CD4-positive, alpha-beta T cell (primary cell): ENCODE measurements at regions not wholly inside any gene's neighbourhood (a gene's known extent, or its start where the extent isn't known, plus 50 kb on each side); places are given as distances from the start of the nearest gene placed in this dataset.

Source experiments
- ATAC-seq: fragments of 200-7000 bp; cut with Tn5 transposase; one replicate; pipeline ENCODE4 v1.10.0; 2022; ENCODE audit warnings: mild to moderate bottlenecking; ENCODE audit not compliant: poor library complexity
- CTCF ChIA-PET: fragments of 350-600 bp; sonication (Branson Sonifier 250); formaldehyde crosslinking; loops from one replicate; lab custom pipeline; 2021; ENCODE audit warnings: antibody characterized with exemption, inconsistent platforms; lab: Charles Lee
- POLR2A ChIA-PET: fragments of 350-600 bp; sonication (Branson Sonifier 250); formaldehyde crosslinking; loops from one replicate; lab custom pipeline; 2021; ENCODE audit warnings: antibody characterized with exemption, inconsistent platforms; lab: Charles Lee
- DNase-seq, 14 experiments: peaks; one replicate each; pipeline ENCODE4 v3.0.0-alpha.2; 2013 to 2020; ENCODE audit warnings: mixed read lengths in 2 of 14
- H3K27ac ChIP-seq, 2 donors: one replicate each; pipeline versions ENCODE4 v1.5.1 to v1.7.0; 2013; ENCODE audit warnings: low read length in 2 of 2, low read depth in 1 of 2, mild to moderate bottlenecking in 1 of 2
- H3K27me3 ChIP-seq, 2 experiments: 1 replicate in 1 of 2; 2 replicates in 1 of 2; pipeline versions ENCODE4 v1.6.1 to v1.7.0; 2013; ENCODE audit warnings: low read length in 2 of 2, control low read depth in 1 of 2, mild to moderate bottlenecking in 1 of 2, moderate library complexity in 1 of 2; ENCODE audit not compliant: insufficient read depth in 2 of 2, control insufficient read depth in 1 of 2
- H3K36me3 ChIP-seq: one replicate; pipeline ENCODE4 v1.6.1; 2013; ENCODE audit warnings: low read length, control low read depth; ENCODE audit not compliant: insufficient read depth
- H3K4me1 ChIP-seq: one replicate; pipeline ENCODE4 v1.6.1; 2013; ENCODE audit warnings: low read length, control low read depth; ENCODE audit not compliant: insufficient read depth
- H3K4me3 ChIP-seq: one replicate; pipeline ENCODE4 v1.5.1; 2013; ENCODE audit warnings: mild to moderate bottlenecking, low read length, moderate library complexity
- H3K9me3 ChIP-seq, 2 experiments: 1 replicate in 1 of 2; 2 replicates in 1 of 2; pipeline versions ENCODE4 v1.6.1 to v1.7.0; 2013; ENCODE audit warnings: low read length in 2 of 2, mild to moderate bottlenecking in 2 of 2, control low read depth in 1 of 2, moderate library complexity in 1 of 2; ENCODE audit not compliant: control insufficient read depth in 1 of 2, insufficient read depth in 1 of 2
- H3K27ac Mint-ChIP-seq: one replicate; pipeline ENCODE4 v1.8.0; 2020; ENCODE audit warnings: mixed read lengths
- H3K27me3 Mint-ChIP-seq: one replicate; pipeline ENCODE4 v1.8.0; 2021; ENCODE audit warnings: mixed read lengths
- H3K36me3 Mint-ChIP-seq: one replicate; pipeline ENCODE4 v1.8.0; 2021; ENCODE audit warnings: low read depth, mixed read lengths
- H3K4me1 Mint-ChIP-seq: one replicate; pipeline ENCODE4 v1.8.0; 2021; ENCODE audit warnings: low read depth, mixed read lengths
- H3K4me3 Mint-ChIP-seq: one replicate; pipeline ENCODE4 v1.8.0; 2020; ENCODE audit warnings: mild to moderate bottlenecking, mixed read lengths
- H3K9me3 Mint-ChIP-seq: one replicate; pipeline ENCODE4 v1.8.0; 2020; ENCODE audit warnings: mixed read lengths
- intact Hi-C, 2 experiments: fragments of 100-400 bp; cut with DNase I in 1 of 2; cut with micrococcal nuclease in 1 of 2; formaldehyde crosslinking; loops; one replicate each; pipeline versions ENCODE4 v1.15.1 to v1.9.0; 2023 to 2025; cut with DNase I, micrococcal nuclease
- TF ChIP-seq, protein P1 (sequence below): fragments of 200-600 bp; IDR thresholded peaks from one replicate; pipeline ENCODE4 v1.8.0; 2022; ENCODE audit warnings: antibody characterized with exemption, mild to moderate bottlenecking

DNA sequence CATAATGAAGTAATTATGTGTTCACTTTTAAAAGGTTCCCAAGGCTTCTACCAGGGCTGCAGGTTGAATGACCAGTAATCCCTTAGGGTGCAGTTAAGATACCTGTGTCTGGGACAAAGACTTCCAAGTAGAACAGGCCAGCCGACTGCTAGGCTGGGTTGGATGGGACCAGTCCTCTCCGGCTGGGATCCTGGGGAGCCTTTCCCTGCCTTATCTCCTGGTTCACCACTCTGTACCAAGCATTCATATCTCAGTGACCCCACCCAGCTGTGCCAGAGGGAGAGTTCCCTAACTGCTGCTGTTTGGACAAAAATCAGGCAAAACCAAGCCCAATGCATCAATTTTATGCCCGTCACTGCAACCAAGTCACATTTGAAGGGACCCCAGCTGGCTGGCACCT lies 116.2 kb upstream of the ATP1A1 start:
- TF ChIP-seq, protein P1, sequence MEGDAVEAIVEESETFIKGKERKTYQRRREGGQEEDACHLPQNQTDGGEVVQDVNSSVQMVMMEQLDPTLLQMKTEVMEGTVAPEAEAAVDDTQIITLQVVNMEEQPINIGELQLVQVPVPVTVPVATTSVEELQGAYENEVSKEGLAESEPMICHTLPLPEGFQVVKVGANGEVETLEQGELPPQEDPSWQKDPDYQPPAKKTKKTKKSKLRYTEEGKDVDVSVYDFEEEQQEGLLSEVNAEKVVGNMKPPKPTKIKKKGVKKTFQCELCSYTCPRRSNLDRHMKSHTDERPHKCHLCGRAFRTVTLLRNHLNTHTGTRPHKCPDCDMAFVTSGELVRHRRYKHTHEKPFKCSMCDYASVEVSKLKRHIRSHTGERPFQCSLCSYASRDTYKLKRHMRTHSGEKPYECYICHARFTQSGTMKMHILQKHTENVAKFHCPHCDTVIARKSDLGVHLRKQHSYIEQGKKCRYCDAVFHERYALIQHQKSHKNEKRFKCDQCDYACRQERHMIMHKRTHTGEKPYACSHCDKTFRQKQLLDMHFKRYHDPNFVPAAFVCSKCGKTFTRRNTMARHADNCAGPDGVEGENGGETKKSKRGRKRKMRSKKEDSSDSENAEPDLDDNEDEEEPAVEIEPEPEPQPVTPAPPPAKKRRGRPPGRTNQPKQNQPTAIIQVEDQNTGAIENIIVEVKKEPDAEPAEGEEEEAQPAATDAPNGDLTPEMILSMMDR: no peak
- intact Hi-C loops: no loop called here
- DNase-seq (no peak), ATAC-seq (no peak)
- H3K4me1 ChIP-seq: peaks cover 2% of the 10 kb centered on the region
- no peaks in the 10 kb centered on the region for H3K27me3 ChIP-seq
- Mint-ChIP-seq H3K9me3 (no peaks in the 10 kb centered on the region), H3K4me1 (peaks cover 22% of the 10 kb centered on the region), H3K27ac (no peak overlapping the region), H3K4me3 (no peak overlapping the region), H3K27me3 (no peaks in the 10 kb centered on the region), H3K36me3 (no peaks in the 10 kb centered on the region)
- ChIA-PET POLR2A (no interaction called here), CTCF (interaction anchor here (1.5 kb wide), 1 partner anchor 84 kb away, joined by 3 read pairs; no protein-coding TSS in a partner anchor)
- H3K27ac ChIP-seq: no peak overlapping the region
- no peaks in the 10 kb centered on the region for H3K36me3 ChIP-seq
- no peaks in the 10 kb centered on the region for H3K9me3 ChIP-seq
- no peak overlapping the region for H3K4me3 ChIP-seq

DNA sequence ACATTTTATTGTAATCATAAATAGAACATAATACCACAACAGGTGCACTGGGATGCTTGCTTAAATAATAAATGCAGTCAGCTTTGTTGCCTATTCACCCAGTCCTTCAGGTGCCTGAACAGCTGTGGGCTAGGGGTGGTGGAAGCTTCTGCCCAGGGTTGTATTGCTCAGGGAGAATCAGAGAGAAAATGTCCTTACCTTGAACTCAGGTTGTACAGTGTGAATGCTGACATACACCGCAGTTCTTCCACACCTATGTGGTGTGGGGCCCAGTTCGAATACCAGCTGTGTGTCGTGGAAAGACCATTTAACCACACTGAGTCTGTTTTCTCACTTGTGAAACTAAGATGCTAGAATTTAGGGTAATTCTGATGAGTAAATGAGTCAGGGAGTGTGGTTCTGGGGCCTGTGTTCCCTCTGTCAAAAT lies 115.7 kb upstream of the ATP1A1 start:
- Histone ChIP-seq H3K27me3 (no peaks in the 10 kb centered on the region), H3K4me1 (peaks cover 6% of the 10 kb centered on the region), H3K4me3 (no peak overlapping the region), H3K27ac (no peak overlapping the region), H3K9me3 (no peaks in the 10 kb centered on the region), H3K36me3 (no peaks in the 10 kb centered on the region)
- DNase-seq (no peak), ATAC-seq (no peak)
- CTCF ChIA-PET: interaction anchor here (1.5 kb wide), 1 partner anchor 83 kb away, joined by 3 read pairs; no protein-coding TSS in a partner anchor
- Mint-ChIP-seq H3K4me1 (peaks cover 27% of the 10 kb centered on the region), H3K9me3 (no peaks in the 10 kb centered on the region), H3K27me3 (no peaks in the 10 kb centered on the region), H3K27ac (no peak overlapping the region), H3K36me3 (no peaks in the 10 kb centered on the region), H3K4me3 (no peak overlapping the region)
- intact Hi-C loops: no loop called here
- POLR2A ChIA-PET: no interaction called here
- TF ChIP-seq, protein P1: no peak

DNA sequence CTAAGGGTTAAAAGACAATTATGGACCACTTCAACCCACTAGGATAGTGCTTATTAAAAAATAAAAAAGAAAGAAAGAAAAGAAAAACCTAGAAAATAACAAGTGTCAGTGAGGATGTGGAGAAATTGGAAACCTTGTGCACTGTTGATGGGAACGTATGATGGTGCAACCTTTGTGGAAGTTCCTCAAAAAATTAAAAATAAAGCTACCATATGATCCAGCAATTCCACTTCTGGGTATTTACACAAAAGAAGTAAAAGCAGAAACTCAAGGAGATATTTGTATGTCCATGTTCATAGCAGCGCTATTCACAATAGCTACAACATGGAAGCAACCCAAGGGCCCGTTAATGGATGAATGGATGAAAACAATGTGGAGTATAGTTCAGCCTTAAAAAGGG lies 115.2 kb upstream of the ATP1A1 start:
- POLR2A ChIA-PET: no interaction called here
- intact Hi-C loops: no loop called here
- Mint-ChIP-seq H3K27ac (no peak overlapping the region), H3K27me3 (no peaks in the 10 kb centered on the region), H3K9me3 (no peaks in the 10 kb centered on the region), H3K4me3 (no peak overlapping the region), H3K4me1 (peaks cover 32% of the 10 kb centered on the region), H3K36me3 (no peaks in the 10 kb centered on the region)
- Histone ChIP-seq H3K36me3 (no peaks in the 10 kb centered on the region), H3K4me1 (peaks cover 11% of the 10 kb centered on the region), H3K9me3 (no peaks in the 10 kb centered on the region), H3K27ac (no peak overlapping the region), H3K4me3 (no peak overlapping the region), H3K27me3 (no peaks in the 10 kb centered on the region)
- DNase-seq (no peak), ATAC-seq (no peak)
- TF ChIP-seq, protein P1: no peak
- CTCF ChIA-PET: interaction anchor here (1.5 kb wide), 1 partner anchor 83 kb away, joined by 3 read pairs; no protein-coding TSS in a partner anchor
